PC-3 (cell line): ENCODE measurements at regions not wholly inside any gene's neighbourhood (a gene's known extent, or its start where the extent isn't known, plus 50 kb on each side); places are given as distances from the start of the nearest gene placed in this dataset.

Experiments
- ATAC-seq: fragments of 200-7000 bp; cut with Tn5 transposase; 2 replicates; pipeline ENCODE4 v1.9.1; 2020; ENCODE audit warnings: mild to moderate bottlenecking, moderate library complexity
- BruUV-seq: library from RNA; stranded (reverse); fragments of 400-500 nt; replicated peaks from 2 replicates; lab custom pipeline; 2021; lab: Mats Ljungman, UMichigan
- CTCF ChIA-PET: fragments of 300-600 bp; sonication (Branson Sonifier 250); formaldehyde crosslinking; loops from one replicate; lab custom pipeline; 2022; ENCODE audit warnings: antibody characterized with exemption; lab: Charles Lee
- POLR2A ChIA-PET: fragments of 300-600 bp; sonication (Branson Sonifier 250); formaldehyde crosslinking; loops from one replicate; lab custom pipeline; 2022; ENCODE audit warnings: antibody characterized with exemption; ENCODE audit not compliant: unreplicated experiment; lab: Charles Lee
- DNase-seq: peaks from one replicate; pipeline ENCODE4 v3.0.0-alpha.2; 2015
- H2AFZ ChIP-seq: fragments of 300-600 bp; sonication (generic); 2 replicates; pipeline ENCODE4 v1.6.0; 2016; ENCODE audit warnings: antibody characterized with exemption, low read length
- H3F3A ChIP-seq: fragments of 300-600 bp; sonication (generic); one replicate; pipeline ENCODE4 v1.6.0; 2017; ENCODE audit warnings: antibody characterized with exemption, low read length, control low read depth, mild to moderate bottlenecking; ENCODE audit not compliant: unreplicated experiment
- H3K27ac ChIP-seq: fragments of 300-600 bp; sonication (generic); 2 replicates; pipeline ENCODE4 v1.5.1; 2016; ENCODE audit warnings: mild to moderate bottlenecking, low read length
- H3K27me3 ChIP-seq: fragments of 300-600 bp; sonication (generic); 2 replicates; pipeline ENCODE4 v1.6.1; 2016; ENCODE audit warnings: low read length, mixed read lengths
- H3K36me3 ChIP-seq: fragments of 300-600 bp; sonication (generic); 2 replicates; pipeline ENCODE4 v1.6.1; 2016; ENCODE audit warnings: low read depth, mixed run types, low read length, mixed read lengths
- H3K4me1 ChIP-seq: fragments of 300-600 bp; sonication (generic); 2 replicates; pipeline ENCODE4 v1.5.1; 2016; ENCODE audit warnings: low read length; ENCODE audit not compliant: insufficient read depth
- H3K4me2 ChIP-seq: fragments of 300-600 bp; sonication (generic); 2 replicates; pipeline ENCODE4 v1.6.0; 2016; ENCODE audit warnings: low read length
- H3K4me3 ChIP-seq: fragments of 300-600 bp; sonication (generic); 2 replicates; pipeline ENCODE4 v1.5.1; 2016; ENCODE audit warnings: mild to moderate bottlenecking, low read length, mixed read lengths
- H3K79me2 ChIP-seq: fragments of 300-600 bp; sonication (generic); 2 replicates; pipeline ENCODE4 v1.6.1; 2017; ENCODE audit warnings: low read length, mixed read lengths
- H3K9ac ChIP-seq: fragments of 300-600 bp; sonication (generic); 2 replicates; pipeline ENCODE4 v1.6.0; 2016; ENCODE audit warnings: mild to moderate bottlenecking, low read length
- H3K9me2 ChIP-seq: fragments of 300-600 bp; sonication (generic); replicated peaks from 2 replicates; pipeline ENCODE4 v1.6.1; 2016; ENCODE audit warnings: mixed run types, low read length, mixed read lengths
- H3K9me3 ChIP-seq: fragments of 300-600 bp; sonication (generic); 2 replicates; pipeline ENCODE4 v1.6.1; 2016; ENCODE audit warnings: low read length, mixed read lengths
- H4K20me1 ChIP-seq: fragments of 300-600 bp; sonication (generic); 2 replicates; pipeline ENCODE4 v1.6.1; 2016; ENCODE audit warnings: low read length, mixed read lengths
- EZH2 ChIP-seq: fragments of 300-600 bp; sonication (generic); IDR thresholded peaks from one replicate; pipeline ENCODE4 v1.6.1; 2017; ENCODE audit warnings: antibody characterized with exemption, mild to moderate bottlenecking, low read length; ENCODE audit not compliant: unreplicated experiment
- EZH2phosphoT487 ChIP-seq: fragments of 300-600 bp; sonication (generic); IDR thresholded peaks from 2 replicates; pipeline ENCODE4 v1.6.1; 2018; ENCODE audit warnings: mild to moderate bottlenecking, antibody characterized with exemption, low read length, borderline replicate concordance
- intact Hi-C: fragments of 100-400 bp; cut with micrococcal nuclease; formaldehyde crosslinking; loops from 2 replicates; pipeline ENCODE4 v1.9.0; 2023
- TF ChIP-seq, protein P1 (sequence below): fragments of 300-600 bp; sonication (generic); conservative IDR thresholded peaks from 2 replicates; pipeline ENCODE4 v1.5.1; 2017; ENCODE audit warnings: antibody characterized with exemption, low read depth, mild to moderate bottlenecking, low read length

- H3K4me2 ChIP-seq: no peak overlapping the region
- H3F3A ChIP-seq: no peaks in the 10 kb centered on the region
- ATAC-seq: no peak
- no TSS peak for BruUV-seq
- no peaks in the 10 kb centered on the region for H3K36me3 ChIP-seq
- H4K20me1 ChIP-seq: no peaks in the 10 kb centered on the region
- intact Hi-C loops: no loop called here
- no peaks in the 10 kb centered on the region for H3K4me1 ChIP-seq
- no peaks in the 10 kb centered on the region for H3K9me3 ChIP-seq
- H2AFZ ChIP-seq: no peak overlapping the region
- no peak for DNase-seq
- no peak overlapping the region for H3K4me3 ChIP-seq
- TF ChIP-seq, protein P1, sequence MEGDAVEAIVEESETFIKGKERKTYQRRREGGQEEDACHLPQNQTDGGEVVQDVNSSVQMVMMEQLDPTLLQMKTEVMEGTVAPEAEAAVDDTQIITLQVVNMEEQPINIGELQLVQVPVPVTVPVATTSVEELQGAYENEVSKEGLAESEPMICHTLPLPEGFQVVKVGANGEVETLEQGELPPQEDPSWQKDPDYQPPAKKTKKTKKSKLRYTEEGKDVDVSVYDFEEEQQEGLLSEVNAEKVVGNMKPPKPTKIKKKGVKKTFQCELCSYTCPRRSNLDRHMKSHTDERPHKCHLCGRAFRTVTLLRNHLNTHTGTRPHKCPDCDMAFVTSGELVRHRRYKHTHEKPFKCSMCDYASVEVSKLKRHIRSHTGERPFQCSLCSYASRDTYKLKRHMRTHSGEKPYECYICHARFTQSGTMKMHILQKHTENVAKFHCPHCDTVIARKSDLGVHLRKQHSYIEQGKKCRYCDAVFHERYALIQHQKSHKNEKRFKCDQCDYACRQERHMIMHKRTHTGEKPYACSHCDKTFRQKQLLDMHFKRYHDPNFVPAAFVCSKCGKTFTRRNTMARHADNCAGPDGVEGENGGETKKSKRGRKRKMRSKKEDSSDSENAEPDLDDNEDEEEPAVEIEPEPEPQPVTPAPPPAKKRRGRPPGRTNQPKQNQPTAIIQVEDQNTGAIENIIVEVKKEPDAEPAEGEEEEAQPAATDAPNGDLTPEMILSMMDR: no peak
- no peak for TF ChIP-seq EZH2
- no peak for TF ChIP-seq EZH2phosphoT487
- POLR2A ChIA-PET: no interaction called here
- H3K27me3 ChIP-seq: peaks cover 18% of the 10 kb centered on the region
- H3K79me2 ChIP-seq: no peaks in the 10 kb centered on the region
- H3K9ac ChIP-seq: no peak overlapping the region
- CTCF ChIA-PET: no interaction called here
- H3K9me2 ChIP-seq: no peaks in the 10 kb centered on the region
- no peak overlapping the region for H3K27ac ChIP-seq
These were observed 84.3 kb downstream of the UBIAD1 start for GRCh38 chr1:11357276-11357675.

DNA sequence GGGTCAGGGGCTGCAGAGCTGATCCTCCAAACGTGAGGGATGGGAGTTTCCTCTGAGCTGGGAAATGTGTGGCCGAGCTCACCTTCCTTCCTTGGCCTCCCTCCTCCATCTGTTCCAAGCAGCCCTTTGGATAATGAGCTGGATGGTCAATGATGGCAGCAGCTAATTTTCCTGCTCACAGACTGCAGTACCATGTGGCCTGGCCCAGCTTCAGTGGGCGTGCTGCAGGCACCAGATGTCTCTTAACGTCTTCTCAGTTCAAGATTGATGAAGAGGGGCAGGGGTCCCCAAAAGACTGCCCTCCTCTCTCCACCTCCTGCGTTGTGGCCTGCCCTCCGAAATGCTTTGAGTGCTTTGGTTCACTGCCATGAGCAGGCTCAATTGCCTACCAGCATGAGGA lies 86.0 kb downstream of the UBIAD1 start:
- intact Hi-C loops: no loop called here
- DNase-seq: no peak
- CTCF ChIA-PET: no interaction called here
- Histone ChIP-seq H3K4me2 (no peak overlapping the region), H3F3A (no peaks in the 10 kb centered on the region), H3K9me3 (no peaks in the 10 kb centered on the region), H3K79me2 (no peaks in the 10 kb centered on the region), H3K36me3 (no peaks in the 10 kb centered on the region), H3K27ac (no peak overlapping the region), H4K20me1 (no peaks in the 10 kb centered on the region), H2AFZ (no peak overlapping the region), H3K9me2 (no peaks in the 10 kb centered on the region), H3K4me1 (no peaks in the 10 kb centered on the region), H3K27me3 (peaks cover 18% of the 10 kb centered on the region), H3K9ac (no peak overlapping the region), H3K4me3 (no peak overlapping the region)
- BruUV-seq: no TSS peak
- no peak for ATAC-seq
- POLR2A ChIA-PET: no interaction called here
- TF ChIP-seq, protein P1: no peak
- no peak for TF ChIP-seq EZH2
- no peak for TF ChIP-seq EZH2phosphoT487

- no peaks in the 10 kb centered on the region for H3K79me2 ChIP-seq
- no peak overlapping the region for H3K4me3 ChIP-seq
- H2AFZ ChIP-seq: no peak overlapping the region
- H4K20me1 ChIP-seq: no peaks in the 10 kb centered on the region
- TF ChIP-seq, protein P1: no peak
- TF ChIP-seq EZH2phosphoT487 (no peak), EZH2 (no peak)
- no peak for DNase-seq
- no peak for ATAC-seq
- intact Hi-C loops: no loop called here
- H3K9me2 ChIP-seq: no peaks in the 10 kb centered on the region
- H3K9ac ChIP-seq: no peak overlapping the region
- BruUV-seq: no TSS peak
- H3K9me3 ChIP-seq: no peaks in the 10 kb centered on the region
- H3K4me2 ChIP-seq: no peak overlapping the region
- H3K27me3 ChIP-seq: peaks cover 18% of the 10 kb centered on the region
- H3F3A ChIP-seq: no peaks in the 10 kb centered on the region
- H3K36me3 ChIP-seq: no peaks in the 10 kb centered on the region
- no peak overlapping the region for H3K27ac ChIP-seq
- POLR2A ChIA-PET: no interaction called here
- CTCF ChIA-PET: no interaction called here
- no peaks in the 10 kb centered on the region for H3K4me1 ChIP-seq
These were observed 89.6 kb downstream of the UBIAD1 start for GRCh38 chr1:11362547-11363021.
